Chondrocyte (in vitro differentiated cells): ENCODE measurements at regions not wholly inside any gene's neighbourhood (a gene's known extent, or its start where the extent isn't known, plus 50 kb on each side); places are given as distances from the start of the nearest gene placed in this dataset.

Experiments used
- DNase-seq: peaks from one replicate; pipeline ENCODE4 v3.0.0; 2021; ENCODE audit warnings: mixed read lengths, low spot score
- H3K27ac Mint-ChIP-seq: one replicate; pipeline ENCODE4 v1.8.0; 2021; ENCODE audit warnings: mild to moderate bottlenecking, moderate library complexity, mixed read lengths; ENCODE audit not compliant: unreplicated experiment
- H3K27me3 Mint-ChIP-seq: 2 replicates; pipeline ENCODE4 v1.8.0; 2021; ENCODE audit warnings: low read depth, mixed read lengths
- H3K36me3 Mint-ChIP-seq: 2 replicates; pipeline ENCODE4 v1.8.0; 2021; ENCODE audit warnings: low read depth, mixed read lengths
- H3K4me1 Mint-ChIP-seq: 2 replicates; pipeline ENCODE4 v1.8.0; 2021; ENCODE audit warnings: low read depth, mild to moderate bottlenecking, mixed read lengths
- H3K4me3 Mint-ChIP-seq: one replicate; pipeline ENCODE4 v1.8.0; 2021; ENCODE audit warnings: mild to moderate bottlenecking, moderate library complexity, mixed read lengths; ENCODE audit not compliant: unreplicated experiment
- H3K9me3 Mint-ChIP-seq: 2 replicates; pipeline ENCODE4 v1.8.0; 2021; ENCODE audit warnings: low read depth, mixed read lengths
- CTCF ChIP-seq: fragments of 200-600 bp; sonication (generic); IDR thresholded peaks from 2 replicates; pipeline ENCODE4 v1.5.0; 2021; ENCODE audit warnings: antibody characterized with exemption, mild to moderate bottlenecking, moderate library complexity

- no peak for DNase-seq
- H3K4me3 Mint-ChIP-seq = no peak overlapping the region
- H3K27ac Mint-ChIP-seq = no peak overlapping the region
- peaks cover 13% of the 10 kb centered on the region for H3K27me3 Mint-ChIP-seq
- H3K9me3 Mint-ChIP-seq = no peaks in the 10 kb centered on the region
- no peak for TF ChIP-seq CTCF
- H3K4me1 Mint-ChIP-seq = peaks cover 14% of the 10 kb centered on the region
- no peaks in the 10 kb centered on the region for H3K36me3 Mint-ChIP-seq
Observed at GRCh38 chr11:15615398-15616096, 500.8 kb downstream of the INSC start.

- no peak for TF ChIP-seq CTCF
- Mint-ChIP-seq H3K4me3 (no peak overlapping the region), H3K27ac (no peak overlapping the region)
Observed at GRCh38 chr11:15616130-15617105, 501.7 kb downstream of the INSC start.

GRCh38 chr11:15617126-15617525 is 502.4 kb downstream of the INSC start:
- Mint-ChIP-seq H3K36me3 (no peaks in the 10 kb centered on the region), H3K4me1 (peaks cover 14% of the 10 kb centered on the region), H3K4me3 (no peak overlapping the region), H3K27ac (no peak overlapping the region), H3K27me3 (peaks cover 12% of the 10 kb centered on the region), H3K9me3 (no peaks in the 10 kb centered on the region)
- no peak for TF ChIP-seq CTCF
- no peak for DNase-seq

More at GRCh38 chr11:15616130-15617105, 501.7 kb downstream of the INSC start:
- no peaks in the 10 kb centered on the region for H3K9me3 Mint-ChIP-seq
- no peak for DNase-seq
- H3K27me3 Mint-ChIP-seq = peaks cover 14% of the 10 kb centered on the region
- H3K4me1 Mint-ChIP-seq = peaks cover 14% of the 10 kb centered on the region
- no peaks in the 10 kb centered on the region for H3K36me3 Mint-ChIP-seq

GRCh38 chr11:15618583-15619032 is 503.9 kb downstream of the INSC start:
- Mint-ChIP-seq H3K4me1 (peaks cover 5% of the 10 kb centered on the region), H3K9me3 (no peaks in the 10 kb centered on the region), H3K27me3 (peaks cover 16% of the 10 kb centered on the region), H3K4me3 (no peak overlapping the region), H3K27ac (no peak overlapping the region), H3K36me3 (no peaks in the 10 kb centered on the region)
- no peak for DNase-seq
- TF ChIP-seq CTCF = no peak

- no peaks in the 10 kb centered on the region for H3K36me3 Mint-ChIP-seq
- TF ChIP-seq CTCF = no peak
- no peak for DNase-seq
- no peak overlapping the region for H3K4me3 Mint-ChIP-seq
- peaks cover 16% of the 10 kb centered on the region for H3K27me3 Mint-ChIP-seq
- H3K27ac Mint-ChIP-seq = no peak overlapping the region
- no peaks in the 10 kb centered on the region for H3K9me3 Mint-ChIP-seq
- H3K4me1 Mint-ChIP-seq = no peaks in the 10 kb centered on the region
Observed at GRCh38 chr11:15621565-15621964, 506.8 kb downstream of the INSC start.
